GM12878 (cell line): ENCODE measurements at regions not wholly inside any gene's neighbourhood (a gene's known extent, or its start where the extent isn't known, plus 50 kb on each side); places are given as distances from the start of the nearest gene placed in this dataset.

Experiments
- ATAC-seq: fragments of 200-7000 bp; cut with Tn5 transposase; 3 replicates; pipeline ENCODE4 v1.9.1; 2020; ENCODE audit warnings: mild to moderate bottlenecking, moderate library complexity
- BruUV-seq: library from RNA; stranded (reverse); fragments of 400-500 nt; replicated peaks from 2 replicates; lab custom pipeline; 2021; lab: Mats Ljungman, UMichigan
- CTCF ChIA-PET: fragments of 300-600 bp; sonication (Branson Sonifier 250); formaldehyde crosslinking; extraction: SDS; loops from one replicate; lab custom pipeline; 2021; ENCODE audit warnings: inconsistent platforms; lab: Yijun Ruan, JAX
- POLR2A ChIA-PET: fragments of 350-600 bp; formaldehyde crosslinking; extraction: SDS; loops from one replicate; lab custom pipeline; 2021; ENCODE audit warnings: inconsistent platforms; lab: Charles Lee
- RAD21 ChIA-PET: fragments of 300-600 bp; sonication (Branson Sonifier 250); formaldehyde crosslinking; loops from one replicate; lab custom pipeline; 2023; ENCODE audit warnings: antibody characterized with exemption; ENCODE audit not compliant: unreplicated experiment; lab: Charles Lee
- SMC1A ChIA-PET: fragments of 300-600 bp; sonication (Branson Sonifier 250); formaldehyde crosslinking; loops from one replicate; lab custom pipeline; 2023; ENCODE audit not compliant: unreplicated experiment, uncharacterized antibody; lab: Charles Lee
- DNase-seq: peaks from one replicate; pipeline ENCODE4 v3.0.0-alpha.2; 2011; ENCODE audit warnings: low read depth, low spot score
- FAIRE-seq: peaks from 3 replicates; lab custom pipeline; 2011; peaks lifted over from hg19 to GRCh38; lab: Jason Lieb, UNC
- H2AFZ ChIP-seq: 2 replicates; pipeline ENCODE4 v1.6.0; 2011; ENCODE audit warnings: low read depth, low read length, control low read depth; ENCODE audit not compliant: control insufficient read depth
- H3K27ac ChIP-seq: 2 replicates; pipeline ENCODE4 v1.5.1; 2011; ENCODE audit warnings: control low read depth; ENCODE audit not compliant: control insufficient read depth, insufficient read depth
- H3K27me3 ChIP-seq, 2 experiments: replicated peaks in 1 of 2; 2 replicates each; pipeline versions ENCODE4 v1.6.0 to v1.6.1; 2011; ENCODE audit warnings: low read length in 1 of 2; ENCODE audit not compliant: control insufficient read depth in 2 of 2, insufficient read depth in 2 of 2
- H3K36me3 ChIP-seq, 2 experiments: 2 replicates each; pipeline ENCODE4 v1.5.1; 2011; ENCODE audit warnings: low read length in 1 of 2; ENCODE audit not compliant: control insufficient read depth in 2 of 2, insufficient read depth in 2 of 2
- H3K4me1 ChIP-seq: 2 replicates; pipeline ENCODE4 v1.6.1; 2011; ENCODE audit warnings: mild to moderate bottlenecking, low read length, moderate library complexity, mixed read lengths; ENCODE audit not compliant: control insufficient read depth, insufficient read depth
- H3K4me2 ChIP-seq: 2 replicates; pipeline ENCODE4 v1.6.0; 2011; ENCODE audit warnings: control low read depth; ENCODE audit not compliant: control insufficient read depth, insufficient read depth
- H3K4me3 ChIP-seq: fragments of 200-600 bp; sonication (generic); 2 replicates; pipeline ENCODE4 v1.5.1; 2016
- H3K79me2 ChIP-seq: 2 replicates; pipeline ENCODE4 v1.6.0; 2011; ENCODE audit warnings: low read length; ENCODE audit not compliant: control insufficient read depth, insufficient read depth
- H3K9ac ChIP-seq: 2 replicates; pipeline ENCODE4 v1.8.0; 2011; ENCODE audit warnings: low read length, control low read depth, mixed read lengths; ENCODE audit not compliant: control insufficient read depth, insufficient read depth
- H3K9me3 ChIP-seq: replicated peaks from 3 replicates; pipeline ENCODE4 v1.5.1; 2011; ENCODE audit warnings: mild to moderate bottlenecking, low read length; ENCODE audit not compliant: control insufficient read depth, insufficient read depth
- H4K20me1 ChIP-seq: 2 replicates; pipeline ENCODE4 v1.6.0; 2011; ENCODE audit not compliant: control insufficient read depth, insufficient read depth
- BCL11A ChIP-seq: IDR thresholded peaks from 2 replicates; pipeline ENCODE4 v1.6.1; 2011; ENCODE audit warnings: low read depth, low read length
- CHD2 ChIP-seq: IDR thresholded peaks from 2 replicates; pipeline ENCODE4 v1.6.1; 2011; ENCODE audit warnings: low read depth, low read length, improper control_type of control experiment, borderline replicate concordance
- EP300 ChIP-seq, 2 experiments: fragments of 150-350 bp in 1 of 2; IDR thresholded peaks; 2 replicates each; pipeline ENCODE4 v1.6.1; 2011 to 2012; ENCODE audit warnings: low read depth in 2 of 2, low read length in 2 of 2, borderline replicate concordance in 1 of 2, improper control_type of control experiment in 1 of 2, inconsistent platforms in 1 of 2; ENCODE audit not compliant: control insufficient read depth in 1 of 2
- ETV6 ChIP-seq, 2 experiments: fragments of 450-650 bp in 1 of 2; IDR thresholded peaks in 1 of 2; conservative IDR thresholded peaks in 1 of 2; 2 replicates each; pipeline ENCODE4 v1.6.1; 2014; ENCODE audit warnings: antibody characterized with exemption in 1 of 2, borderline replicate concordance in 1 of 2, low read depth in 1 of 2, mild to moderate bottlenecking in 1 of 2, moderate library complexity in 1 of 2
- IKZF1 ChIP-seq: fragments of 450-650 bp; conservative IDR thresholded peaks from 2 replicates; pipeline ENCODE4 v1.6.1; 2017; ENCODE audit warnings: antibody characterized with exemption, mild to moderate bottlenecking
- KAT2A ChIP-seq: conservative IDR thresholded peaks from 2 replicates; pipeline ENCODE4 v1.6.1; 2011; ENCODE audit warnings: low read depth, low read length; ENCODE audit not compliant: control insufficient read depth
- MYB ChIP-seq: fragments of 150-350 bp; IDR thresholded peaks from 2 replicates; pipeline ENCODE4 v1.6.1; 2014; ENCODE audit warnings: mild to moderate bottlenecking, low read depth, low read length, borderline replicate concordance
- NFYB ChIP-seq: IDR thresholded peaks from 2 replicates; pipeline ENCODE4 v1.6.1; 2011; ENCODE audit warnings: low read depth, mild to moderate bottlenecking, low read length, improper control_type of control experiment, moderate library complexity; ENCODE audit not compliant: insufficient read depth
- NR2C2 ChIP-seq: IDR thresholded peaks from 2 replicates; pipeline ENCODE4 v1.6.1; 2011; ENCODE audit warnings: borderline replicate concordance, low read depth; ENCODE audit not compliant: control insufficient read depth, insufficient read length
- PAX8 ChIP-seq: fragments of 450-650 bp; IDR thresholded peaks from 2 replicates; pipeline ENCODE4 v1.6.1; 2017; ENCODE audit warnings: mild to moderate bottlenecking, moderate library complexity
- RAD51 ChIP-seq: fragments of 450-650 bp; IDR thresholded peaks from 2 replicates; pipeline ENCODE4 v1.6.1; 2016; ENCODE audit warnings: moderate library complexity, mild to moderate bottlenecking, inconsistent platforms
- RUNX3 ChIP-seq: IDR thresholded peaks from 2 replicates; pipeline ENCODE4 v1.6.1; 2012; ENCODE audit warnings: low read length, inconsistent platforms
- SIN3A ChIP-seq: IDR thresholded peaks from 2 replicates; pipeline ENCODE4 v1.6.1; 2012; ENCODE audit warnings: low read depth, low read length, improper control_type of control experiment
- SMAD1 ChIP-seq: fragments of 450-650 bp; IDR thresholded peaks from 2 replicates; pipeline ENCODE4 v1.6.1; 2018; ENCODE audit warnings: mild to moderate bottlenecking, low read depth; ENCODE audit not compliant: partially characterized antibody
- TCF12 ChIP-seq: IDR thresholded peaks from 2 replicates; pipeline ENCODE4 v1.6.1; 2011; ENCODE audit warnings: low read depth, mild to moderate bottlenecking, low read length
- ZBED1 ChIP-seq: IDR thresholded peaks from 2 replicates; pipeline ENCODE4 v1.6.1; 2016; ENCODE audit warnings: borderline replicate concordance
- ZNF207 ChIP-seq: fragments of 450-650 bp; IDR thresholded peaks from 2 replicates; pipeline ENCODE4 v1.6.1; 2014; ENCODE audit warnings: antibody characterized with exemption, mild to moderate bottlenecking, borderline replicate concordance
- ZZZ3 ChIP-seq: IDR thresholded peaks from 2 replicates; pipeline ENCODE4 v1.6.1; 2011; ENCODE audit warnings: low read depth; ENCODE audit not compliant: control insufficient read depth, insufficient read length
- WGBS: methylation state at CpG from one replicate; pipeline ENCODE4 v1.1.6; 2016; ENCODE audit warnings: low lambda C conversion rate; ENCODE audit not compliant: insufficient replicate concordance, insufficient coverage; ENCODE audit errors: missing lambda C conversion rate; 5-methylcytosine and 5-hydroxymethylcytosine counted together
- in situ Hi-C: fragments of 300-500 bp; cut with MboI; formaldehyde crosslinking; loops from 9 replicates; pipeline ENCODE4 v1.14.3; 2018; ENCODE audit warnings: mixed read lengths
- intact Hi-C: fragments of 100-400 bp; cut with micrococcal nuclease; formaldehyde crosslinking; loops from one replicate; pipeline ENCODE4 v1.14.2; 2022; ENCODE audit not compliant: unreplicated experiment
- TF ChIP-seq, protein P1 (sequence below): fragments of 450-650 bp; IDR thresholded peaks from 2 replicates; pipeline ENCODE4 v1.6.1; 2017; ENCODE audit warnings: antibody characterized with exemption, mild to moderate bottlenecking, moderate library complexity

- ATAC-seq (no peak), DNase-seq (no peak), FAIRE-seq (no peak)
- Histone ChIP-seq H3K27me3 (no peaks in the 10 kb centered on the region), H4K20me1 (no peaks in the 10 kb centered on the region), H3K27ac (no peak overlapping the region), H3K9me3 (no peaks in the 10 kb centered on the region; the same call in 2 of the 3 replicates), H3K79me2 (no peaks in the 10 kb centered on the region), H3K4me1 (no peaks in the 10 kb centered on the region), H3K4me3 (no peak overlapping the region), H3K36me3 (no peaks in the 10 kb centered on the region), H3K9ac (no peak overlapping the region), H3K4me2 (no peak overlapping the region), H2AFZ (no peak overlapping the region)
- SMC1A ChIA-PET: interaction anchor here (0.5 to 0.7 kb wide), 2 partner anchors 114 to 200 kb away, joined by 3 to 4 read pairs; no protein-coding TSS in a partner anchor
- BruUV-seq: no TSS peak
- RAD21 ChIA-PET: no interaction called here
- TF ChIP-seq SIN3A (no peak), RUNX3 (no peak), ETV6 (conservative IDR thresholded peaks at IDR 0.05 in 1 of 2, IDR thresholded peaks at IDR 0.05 in 1 of 2; ENCODE audit: borderline replicate concordance in 1 of 2, low read depth in 1 of 2) (no peak), NR2C2 (no peak), EP300 (IDR thresholded peaks at IDR 0.05; ENCODE audit: borderline replicate concordance in 1 of 2, control insufficient read depth in 1 of 2, low read depth in 2 of 2, low read length in 2 of 2) (no peak), ZBED1 (no peak), CHD2 (no peak), KAT2A (no peak), TCF12 (no peak), IKZF1 (no peak), PAX8 (no peak), MYB (no peak), SMAD1 (no peak), BCL11A (no peak), ZNF207 (no peak), RAD51 (no peak), ZZZ3 (no peak), NFYB (no peak)
- TF ChIP-seq, protein P1, sequence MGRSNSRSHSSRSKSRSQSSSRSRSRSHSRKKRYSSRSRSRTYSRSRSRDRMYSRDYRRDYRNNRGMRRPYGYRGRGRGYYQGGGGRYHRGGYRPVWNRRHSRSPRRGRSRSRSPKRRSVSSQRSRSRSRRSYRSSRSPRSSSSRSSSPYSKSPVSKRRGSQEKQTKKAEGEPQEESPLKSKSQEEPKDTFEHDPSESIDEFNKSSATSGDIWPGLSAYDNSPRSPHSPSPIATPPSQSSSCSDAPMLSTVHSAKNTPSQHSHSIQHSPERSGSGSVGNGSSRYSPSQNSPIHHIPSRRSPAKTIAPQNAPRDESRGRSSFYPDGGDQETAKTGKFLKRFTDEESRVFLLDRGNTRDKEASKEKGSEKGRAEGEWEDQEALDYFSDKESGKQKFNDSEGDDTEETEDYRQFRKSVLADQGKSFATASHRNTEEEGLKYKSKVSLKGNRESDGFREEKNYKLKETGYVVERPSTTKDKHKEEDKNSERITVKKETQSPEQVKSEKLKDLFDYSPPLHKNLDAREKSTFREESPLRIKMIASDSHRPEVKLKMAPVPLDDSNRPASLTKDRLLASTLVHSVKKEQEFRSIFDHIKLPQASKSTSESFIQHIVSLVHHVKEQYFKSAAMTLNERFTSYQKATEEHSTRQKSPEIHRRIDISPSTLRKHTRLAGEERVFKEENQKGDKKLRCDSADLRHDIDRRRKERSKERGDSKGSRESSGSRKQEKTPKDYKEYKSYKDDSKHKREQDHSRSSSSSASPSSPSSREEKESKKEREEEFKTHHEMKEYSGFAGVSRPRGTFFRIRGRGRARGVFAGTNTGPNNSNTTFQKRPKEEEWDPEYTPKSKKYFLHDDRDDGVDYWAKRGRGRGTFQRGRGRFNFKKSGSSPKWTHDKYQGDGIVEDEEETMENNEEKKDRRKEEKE: no peak
- POLR2A ChIA-PET: no interaction called here
- in situ Hi-C loops (no loop called here), intact Hi-C loops (no loop called here)
- 34% methylated on average over 9 of the region's 9 CpGs for WGBS
- CTCF ChIA-PET: interaction anchor here (0.7 kb wide), 1 partner anchor 101 kb away, joined by 3 read pairs; no protein-coding TSS in a partner anchor
Observed at GRCh38 chr12:114838480-114838879, 154.5 kb upstream of the TBX3 start.
